ENCODE measurements at regions not wholly inside any gene's neighbourhood (a gene's known extent, or its start where the extent isn't known, plus 50 kb on each side); places are given as distances from the start of the nearest gene placed in this dataset.

- no peak for TF ChIP-seq CTCF (conservative IDR thresholded peaks at IDR 0.05; ENCODE audit: low read length)
- TF ChIP-seq EZH2phosphoT487 (IDR thresholded peaks at IDR 0.05; ENCODE audit: borderline replicate concordance, low read depth, low read length): no peak
Measured at GRCh38 chr14:85115921-85116320, 414.0 kb upstream of the FLRT2 start.

All from OCI-LY7 (cell line).